ENCODE measurements at regions not wholly inside any gene's neighbourhood (a gene's known extent, or its start where the extent isn't known, plus 50 kb on each side); places are given as distances from the start of the nearest gene placed in this dataset.

- no peaks in the 10 kb centered on the region for H3K27me3 Mint-ChIP-seq
- no peaks in the 10 kb centered on the region for H3K9me3 Mint-ChIP-seq
- no peak overlapping the region for H3K4me3 Mint-ChIP-seq
- intact Hi-C loops (cut with micrococcal nuclease): no loop called here
- H3K4me1 Mint-ChIP-seq (ENCODE audit: low read depth): no peaks in the 10 kb centered on the region
- DNase-seq: no peak
- ChIA-PET CTCF (no interaction called here), POLR2A (no interaction called here)
- H3K27ac Mint-ChIP-seq: no peak overlapping the region
- no peaks in the 10 kb centered on the region for H3K36me3 Mint-ChIP-seq
These were observed 107.8 kb downstream of the CYP26A1 start for GRCh38 chr10:93181271-93182048.

GRCh38 chr10:93182049-93182327, 108.3 kb downstream of the CYP26A1 start:
- no peaks in the 10 kb centered on the region for H3K4me1 Mint-ChIP-seq (ENCODE audit: low read depth)
- no peak for DNase-seq
- no peaks in the 10 kb centered on the region for H3K9me3 Mint-ChIP-seq
- POLR2A ChIA-PET: no interaction called here
- intact Hi-C loops (cut with micrococcal nuclease): no loop called here
- no peaks in the 10 kb centered on the region for H3K36me3 Mint-ChIP-seq
- H3K27me3 Mint-ChIP-seq: no peaks in the 10 kb centered on the region
- no peak overlapping the region for H3K4me3 Mint-ChIP-seq
- CTCF ChIA-PET: no interaction called here
- H3K27ac Mint-ChIP-seq: no peak overlapping the region

GRCh38 chr10:93182790-93183189, 109.1 kb downstream of the CYP26A1 start:
- H3K4me3 Mint-ChIP-seq: no peak overlapping the region
- POLR2A ChIA-PET: no interaction called here
- intact Hi-C loops (cut with micrococcal nuclease): no loop called here
- H3K36me3 Mint-ChIP-seq: no peaks in the 10 kb centered on the region
- CTCF ChIA-PET: no interaction called here
- H3K4me1 Mint-ChIP-seq (ENCODE audit: low read depth): no peaks in the 10 kb centered on the region
- no peaks in the 10 kb centered on the region for H3K27me3 Mint-ChIP-seq
- no peak for DNase-seq
- H3K9me3 Mint-ChIP-seq: no peaks in the 10 kb centered on the region
- no peak overlapping the region for H3K27ac Mint-ChIP-seq

GRCh38 chr10:93186653-93187052, 113.0 kb downstream of the CYP26A1 start:
- ChIA-PET CTCF (no interaction called here), POLR2A (no interaction called here)
- Mint-ChIP-seq H3K4me1 (ENCODE audit: low read depth) (no peaks in the 10 kb centered on the region), H3K36me3 (no peaks in the 10 kb centered on the region), H3K27ac (no peak overlapping the region), H3K4me3 (no peak overlapping the region), H3K9me3 (no peaks in the 10 kb centered on the region), H3K27me3 (no peaks in the 10 kb centered on the region)
- DNase-seq: no peak
- intact Hi-C loops (cut with micrococcal nuclease): no loop called here

- Mint-ChIP-seq H3K4me3 (no peak overlapping the region), H3K9me3 (no peaks in the 10 kb centered on the region), H3K27ac (no peak overlapping the region), H3K27me3 (peaks cover 2% of the 10 kb centered on the region), H3K36me3 (no peaks in the 10 kb centered on the region), H3K4me1 (ENCODE audit: low read depth) (no peaks in the 10 kb centered on the region)
- no peak for DNase-seq
- intact Hi-C loops (cut with micrococcal nuclease): no loop called here
- ChIA-PET POLR2A (no interaction called here), CTCF (no interaction called here)
These were observed 116.3 kb downstream of the CYP26A1 start for GRCh38 chr10:93189944-93190343.

- Mint-ChIP-seq H3K4me1 (ENCODE audit: low read depth) (no peaks in the 10 kb centered on the region), H3K27ac (no peak overlapping the region), H3K9me3 (no peaks in the 10 kb centered on the region), H3K27me3 (peaks cover 2% of the 10 kb centered on the region), H3K4me3 (no peak overlapping the region), H3K36me3 (no peaks in the 10 kb centered on the region)
- intact Hi-C loops (cut with micrococcal nuclease): no loop called here
- ChIA-PET POLR2A (no interaction called here), CTCF (interaction anchor here (0.6 kb wide), 1 partner anchor 348 kb away, joined by 5 read pairs; no protein-coding TSS in a partner anchor)
- DNase-seq: no peak
These were observed 116.7 kb downstream of the CYP26A1 start for GRCh38 chr10:93190372-93190771.

DNA sequence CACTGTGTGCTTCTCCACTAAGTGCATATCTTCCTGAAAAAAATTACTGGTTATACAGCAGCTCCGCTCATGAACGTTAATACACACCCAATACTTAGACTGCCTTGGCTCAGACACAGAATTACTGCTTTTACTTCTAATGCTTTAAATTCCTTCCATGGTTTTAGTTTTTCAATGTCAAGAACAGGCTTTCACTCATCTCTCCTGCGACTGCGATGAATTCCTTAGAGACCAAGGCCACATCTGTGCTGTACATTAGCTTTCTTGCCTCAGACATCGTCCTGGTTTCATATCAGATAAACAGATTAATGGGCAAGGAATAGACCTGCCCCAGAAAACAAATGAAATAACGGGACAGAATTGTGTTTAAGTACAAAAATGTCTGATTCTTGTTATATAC, 120.2 kb downstream of the CYP26A1 start:
- Mint-ChIP-seq H3K36me3 (no peaks in the 10 kb centered on the region), H3K4me1 (ENCODE audit: low read depth) (peaks cover 3% of the 10 kb centered on the region), H3K4me3 (no peak overlapping the region), H3K27ac (no peak overlapping the region), H3K9me3 (no peaks in the 10 kb centered on the region), H3K27me3 (peaks cover 9% of the 10 kb centered on the region)
- ChIA-PET POLR2A (no interaction called here), CTCF (no interaction called here)
- intact Hi-C loops (cut with micrococcal nuclease): no loop called here
- no peak for DNase-seq

DNA sequence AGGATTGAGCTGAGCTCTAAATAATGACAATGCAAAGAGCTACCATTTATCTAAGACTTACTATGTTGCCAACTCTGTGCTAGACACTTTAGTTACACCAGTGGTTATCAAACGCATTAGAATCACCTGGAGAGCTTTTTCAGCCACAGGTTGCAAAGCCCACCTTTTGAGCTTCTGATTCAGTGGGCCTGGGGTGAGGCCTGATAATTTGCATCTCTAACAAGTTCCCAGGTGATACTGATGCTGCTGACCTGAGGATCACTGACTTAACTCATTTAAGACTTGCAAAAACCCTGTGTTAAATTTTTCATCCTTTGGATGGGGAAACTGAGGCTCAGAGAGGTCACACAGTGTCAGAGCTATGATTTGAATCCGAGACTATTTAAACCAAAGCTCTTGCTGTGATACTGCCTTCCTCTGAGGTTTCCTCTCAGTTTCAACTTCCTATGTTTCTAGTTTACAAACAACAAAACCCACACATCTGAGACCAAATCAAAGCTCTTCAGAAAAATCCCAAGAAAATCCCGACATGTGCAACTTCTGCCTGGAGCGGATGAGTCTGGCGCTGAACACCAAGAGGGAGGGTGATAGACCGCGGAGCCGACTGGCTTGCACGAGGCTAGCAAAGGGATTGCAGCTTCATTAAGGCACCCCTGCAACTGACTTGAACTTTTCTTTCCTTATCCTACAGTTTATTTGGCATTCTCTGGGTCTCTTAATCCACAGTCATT, 124.9 kb downstream of the CYP26A1 start:
- Mint-ChIP-seq H3K36me3 (no peaks in the 10 kb centered on the region), H3K27ac (no peak overlapping the region), H3K27me3 (peaks cover 13% of the 10 kb centered on the region), H3K4me1 (ENCODE audit: low read depth) (peaks cover 4% of the 10 kb centered on the region), H3K4me3 (no peak overlapping the region), H3K9me3 (no peaks in the 10 kb centered on the region)
- POLR2A ChIA-PET: no interaction called here
- CTCF ChIA-PET: interaction anchor here (0.7 kb wide), 2 partner anchors 83 to 394 kb away, joined by 3 read pairs; no protein-coding TSS in a partner anchor
- intact Hi-C loops (cut with micrococcal nuclease): no loop called here
- DNase-seq: no peak

GRCh38 chr10:93199191-93199751, 125.6 kb downstream of the CYP26A1 start:
- ChIA-PET CTCF (no interaction called here), POLR2A (no interaction called here)
- no peaks in the 10 kb centered on the region for H3K9me3 Mint-ChIP-seq
- intact Hi-C loops (cut with micrococcal nuclease): no loop called here
- H3K4me3 Mint-ChIP-seq: no peak overlapping the region
- H3K27me3 Mint-ChIP-seq: peaks cover 11% of the 10 kb centered on the region
- H3K4me1 Mint-ChIP-seq (ENCODE audit: low read depth): peaks cover 4% of the 10 kb centered on the region
- no peaks in the 10 kb centered on the region for H3K36me3 Mint-ChIP-seq
- no peak for DNase-seq
- H3K27ac Mint-ChIP-seq: no peak overlapping the region

DNA sequence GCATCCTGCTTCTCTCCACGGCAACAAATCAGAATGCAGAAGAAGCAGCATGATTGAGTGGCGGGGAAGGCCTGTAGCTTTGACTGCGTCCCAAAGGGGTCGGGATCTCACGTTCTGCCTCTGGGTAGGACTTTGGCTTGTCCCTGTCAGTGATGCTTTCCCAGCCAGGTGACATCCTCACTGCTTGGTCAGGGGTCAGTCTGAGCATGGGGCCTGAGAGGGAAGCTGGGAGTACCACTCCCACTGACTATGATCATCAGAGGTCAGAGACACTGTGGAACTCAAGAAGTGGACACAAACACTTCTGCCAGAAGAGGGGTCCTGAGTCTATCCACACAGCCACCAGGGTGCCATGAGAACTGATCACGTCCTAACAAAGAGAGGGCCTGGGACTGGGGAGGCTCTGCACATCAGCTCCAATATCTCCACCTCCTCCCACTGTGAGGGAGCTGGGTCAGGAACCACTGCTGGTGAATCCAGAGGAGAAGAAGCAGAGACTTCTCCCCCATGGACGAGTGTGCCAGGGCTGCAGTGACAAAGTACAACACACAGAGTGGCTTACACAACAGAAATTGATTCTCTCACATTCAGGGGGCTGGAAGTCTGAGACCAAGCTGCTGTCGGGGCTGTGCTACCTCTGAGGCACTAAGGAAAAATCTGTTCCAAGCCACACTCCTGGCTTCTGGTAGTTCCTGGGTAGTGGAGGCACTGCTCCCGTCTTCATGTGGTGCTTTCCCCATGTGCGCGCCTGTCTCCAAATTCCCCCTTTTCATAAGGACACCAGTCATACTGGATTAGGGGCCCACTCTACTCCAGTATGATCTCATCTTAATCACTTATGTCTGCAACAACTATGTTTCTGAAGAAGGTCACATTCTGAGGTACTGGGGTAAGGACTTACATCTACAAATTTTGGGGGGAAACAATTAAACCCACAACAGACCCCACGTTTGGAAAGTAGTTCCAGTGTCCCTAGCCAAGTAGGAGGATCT, 131.1 kb downstream of the CYP26A1 start:
- Mint-ChIP-seq H3K4me1 (ENCODE audit: low read depth) (no peaks in the 10 kb centered on the region), H3K36me3 (no peaks in the 10 kb centered on the region), H3K27ac (no peak overlapping the region), H3K27me3 (peaks cover 2% of the 10 kb centered on the region), H3K4me3 (no peak overlapping the region), H3K9me3 (no peaks in the 10 kb centered on the region)
- intact Hi-C loops (cut with micrococcal nuclease): no loop called here
- CTCF ChIA-PET: no interaction called here
- no peak for DNase-seq
- POLR2A ChIA-PET: no interaction called here

DNA sequence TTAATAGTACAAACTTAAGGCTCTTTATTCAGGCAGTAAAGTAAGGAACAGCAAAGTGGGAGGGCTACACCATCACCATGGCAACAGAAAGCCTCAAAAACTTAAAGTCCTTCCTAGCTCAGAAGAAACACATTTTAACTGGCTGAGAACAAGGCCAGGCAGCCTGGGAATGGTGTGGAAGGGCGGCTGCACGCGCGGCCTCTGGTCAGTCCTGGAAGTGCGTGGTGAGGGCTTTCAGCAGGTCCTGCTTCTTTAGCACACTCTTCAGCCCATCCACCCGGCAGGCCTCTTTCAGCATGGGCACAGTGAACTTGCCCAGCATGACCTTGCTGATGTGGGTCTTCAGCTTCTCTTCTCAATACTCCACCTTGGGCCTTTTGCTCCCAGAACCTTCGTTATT, 133.0 kb downstream of the CYP26A1 start:
- no peaks in the 10 kb centered on the region for H3K36me3 Mint-ChIP-seq
- POLR2A ChIA-PET: no interaction called here
- intact Hi-C loops (cut with micrococcal nuclease): no loop called here

More for the DNA sequence above, 133.0 kb downstream of the CYP26A1 start:
- Mint-ChIP-seq H3K27ac (no peak overlapping the region), H3K9me3 (no peaks in the 10 kb centered on the region), H3K27me3 (peaks cover 2% of the 10 kb centered on the region), H3K4me3 (no peak overlapping the region), H3K4me1 (ENCODE audit: low read depth) (no peaks in the 10 kb centered on the region)
- CTCF ChIA-PET: interaction anchor here (0.6 kb wide), 1 partner anchor 16 kb away, joined by 4 read pairs; no protein-coding TSS in a partner anchor
- DNase-seq: no peak
